ENCODE measurements at regions not wholly inside any gene's neighbourhood (a gene's known extent, or its start where the extent isn't known, plus 50 kb on each side); places are given as distances from the start of the nearest gene placed in this dataset.

GRCh38 chrX:151513472-151513871 lies 50.0 kb upstream of the PASD1 start:
- DNase-seq, result no peak
- H3K27me3 ChIP-seq, result no peaks in the 10 kb centered on the region
- no peak overlapping the region for H3K4me3 ChIP-seq
- intact Hi-C loops (cut with DNase I), result no loop called here
- no peaks in the 10 kb centered on the region for H3K4me1 ChIP-seq
- no peaks in the 10 kb centered on the region for H3K36me3 ChIP-seq
- no peak overlapping the region for H3K27ac ChIP-seq
- no peaks in the 10 kb centered on the region for H3K9me3 ChIP-seq
- TF ChIP-seq CTCF (IDR thresholded peaks at IDR 0.05), result no peak
- no peak for ATAC-seq
